SU-DHL-6 (cell line): ENCODE measurements at regions not wholly inside any gene's neighbourhood (a gene's known extent, or its start where the extent isn't known, plus 50 kb on each side); places are given as distances from the start of the nearest gene placed in this dataset.

ENCODE experiments used
- EZH2phosphoT487 ChIP-seq: fragments of 200-600 bp; sonication (generic), shearing (Covaris generic); conservative IDR thresholded peaks from 2 replicates; pipeline ENCODE4 v1.6.1; 2018; ENCODE audit warnings: mild to moderate bottlenecking, antibody characterized with exemption, low read length, moderate library complexity, mixed read lengths
- TF ChIP-seq, protein P1 (sequence below): fragments of 200-600 bp; sonication (generic); IDR thresholded peaks from one replicate; pipeline ENCODE4 v1.5.1; 2017; ENCODE audit warnings: antibody characterized with exemption, mild to moderate bottlenecking, low read length, moderate library complexity; ENCODE audit not compliant: insufficient read depth, poor library complexity, severe bottlenecking

DNA sequence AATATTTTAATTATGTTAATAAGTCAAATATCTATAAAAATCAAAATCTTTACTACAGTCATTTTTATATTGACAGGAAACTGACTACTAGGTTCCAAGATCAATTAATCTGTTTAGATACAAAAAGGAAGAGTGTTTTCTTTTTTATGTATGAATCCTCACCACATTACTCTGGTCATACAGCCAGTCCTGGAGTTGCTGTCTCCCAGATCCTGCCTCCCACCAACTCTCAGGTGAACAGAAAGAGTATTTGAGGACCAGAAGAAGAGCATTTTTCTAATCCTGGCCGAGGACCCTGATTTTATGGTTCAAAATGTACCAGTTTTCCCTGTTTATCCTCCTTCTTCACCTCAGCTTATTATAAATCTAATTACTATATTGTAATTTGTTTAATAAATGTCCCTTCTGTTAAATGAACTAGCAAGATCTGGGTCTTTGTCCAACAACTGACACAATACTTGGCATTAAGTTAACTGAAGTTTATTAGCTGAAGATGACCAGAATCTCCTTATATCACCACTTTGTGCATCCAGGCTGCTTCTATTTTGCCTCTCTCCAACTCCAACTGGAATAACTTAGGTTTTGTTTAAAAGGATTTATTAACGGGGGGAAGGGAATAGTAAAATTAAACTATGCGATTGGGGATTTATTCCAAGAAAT is 224.4 kb upstream of the PCDH7 start:
- TF ChIP-seq, protein P1, sequence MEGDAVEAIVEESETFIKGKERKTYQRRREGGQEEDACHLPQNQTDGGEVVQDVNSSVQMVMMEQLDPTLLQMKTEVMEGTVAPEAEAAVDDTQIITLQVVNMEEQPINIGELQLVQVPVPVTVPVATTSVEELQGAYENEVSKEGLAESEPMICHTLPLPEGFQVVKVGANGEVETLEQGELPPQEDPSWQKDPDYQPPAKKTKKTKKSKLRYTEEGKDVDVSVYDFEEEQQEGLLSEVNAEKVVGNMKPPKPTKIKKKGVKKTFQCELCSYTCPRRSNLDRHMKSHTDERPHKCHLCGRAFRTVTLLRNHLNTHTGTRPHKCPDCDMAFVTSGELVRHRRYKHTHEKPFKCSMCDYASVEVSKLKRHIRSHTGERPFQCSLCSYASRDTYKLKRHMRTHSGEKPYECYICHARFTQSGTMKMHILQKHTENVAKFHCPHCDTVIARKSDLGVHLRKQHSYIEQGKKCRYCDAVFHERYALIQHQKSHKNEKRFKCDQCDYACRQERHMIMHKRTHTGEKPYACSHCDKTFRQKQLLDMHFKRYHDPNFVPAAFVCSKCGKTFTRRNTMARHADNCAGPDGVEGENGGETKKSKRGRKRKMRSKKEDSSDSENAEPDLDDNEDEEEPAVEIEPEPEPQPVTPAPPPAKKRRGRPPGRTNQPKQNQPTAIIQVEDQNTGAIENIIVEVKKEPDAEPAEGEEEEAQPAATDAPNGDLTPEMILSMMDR: no peak
- TF ChIP-seq EZH2phosphoT487: no peak
